ENCODE measurements at regions not wholly inside any gene's neighbourhood (a gene's known extent, or its start where the extent isn't known, plus 50 kb on each side); places are given as distances from the start of the nearest gene placed in this dataset.
"Not testable (repeated sequence)": the region's sequence is repeated elsewhere in the genome, so short reads cannot be mapped to it uniquely, and the experiment has no call there.

DNA sequence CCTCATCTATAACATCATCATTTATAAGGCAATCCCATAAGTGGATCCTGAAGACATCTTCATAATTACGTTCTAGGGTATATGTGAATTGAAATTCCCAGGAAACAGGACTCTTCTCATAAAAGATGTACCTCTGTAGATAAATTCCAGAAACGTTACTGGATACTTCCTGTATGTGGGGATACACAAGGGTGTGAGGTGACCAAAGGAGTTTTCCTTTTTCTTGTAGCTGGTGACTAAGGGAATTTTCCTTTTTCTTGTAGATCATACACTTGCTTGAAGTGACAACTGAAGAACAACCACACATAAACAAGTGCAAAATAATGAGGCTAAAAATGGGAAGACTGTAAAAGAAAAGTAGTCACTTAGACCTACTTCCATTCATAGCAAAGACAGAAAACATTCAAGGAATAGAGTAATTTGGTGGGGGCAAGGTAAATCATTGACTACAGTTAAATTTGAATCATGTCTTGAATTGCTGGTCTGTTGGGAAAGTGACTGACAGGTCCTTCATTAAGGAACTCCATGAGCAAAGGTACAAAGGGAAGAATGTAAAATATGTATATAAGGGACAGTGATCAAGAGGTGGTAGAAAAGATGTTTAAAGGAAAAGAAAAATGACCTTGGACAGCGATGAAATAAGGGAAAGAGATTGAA is 53.2 kb upstream of the UBE2E3 start:
- no peak for DNase-seq (ENCODE audit: low read depth)

DNA sequence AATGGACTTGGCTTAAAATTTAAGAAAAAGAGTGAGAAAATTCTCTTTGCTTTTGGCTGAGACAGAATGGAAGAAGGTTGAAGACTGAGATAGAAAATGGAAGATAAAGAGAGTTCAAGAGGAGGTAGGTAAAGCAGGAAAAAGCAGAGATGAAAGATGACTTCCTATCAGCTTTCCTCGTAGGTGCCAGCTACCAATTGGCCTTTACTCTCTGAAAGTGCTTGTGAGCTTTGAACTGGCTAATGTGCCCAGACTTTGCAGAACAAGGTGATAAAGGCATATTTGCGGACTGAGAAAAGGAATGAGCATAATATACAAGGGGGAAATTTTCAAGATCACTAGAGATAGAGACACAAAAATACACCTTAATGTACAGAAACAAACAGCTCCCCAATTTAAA is 54.7 kb upstream of the UBE2E3 start:
- no peak for DNase-seq (ENCODE audit: low read depth)

- DNase-seq (ENCODE audit: low read depth): no peak
Measured at GRCh38 chr2:180924063-180924462, 56.3 kb upstream of the UBE2E3 start.

DNA sequence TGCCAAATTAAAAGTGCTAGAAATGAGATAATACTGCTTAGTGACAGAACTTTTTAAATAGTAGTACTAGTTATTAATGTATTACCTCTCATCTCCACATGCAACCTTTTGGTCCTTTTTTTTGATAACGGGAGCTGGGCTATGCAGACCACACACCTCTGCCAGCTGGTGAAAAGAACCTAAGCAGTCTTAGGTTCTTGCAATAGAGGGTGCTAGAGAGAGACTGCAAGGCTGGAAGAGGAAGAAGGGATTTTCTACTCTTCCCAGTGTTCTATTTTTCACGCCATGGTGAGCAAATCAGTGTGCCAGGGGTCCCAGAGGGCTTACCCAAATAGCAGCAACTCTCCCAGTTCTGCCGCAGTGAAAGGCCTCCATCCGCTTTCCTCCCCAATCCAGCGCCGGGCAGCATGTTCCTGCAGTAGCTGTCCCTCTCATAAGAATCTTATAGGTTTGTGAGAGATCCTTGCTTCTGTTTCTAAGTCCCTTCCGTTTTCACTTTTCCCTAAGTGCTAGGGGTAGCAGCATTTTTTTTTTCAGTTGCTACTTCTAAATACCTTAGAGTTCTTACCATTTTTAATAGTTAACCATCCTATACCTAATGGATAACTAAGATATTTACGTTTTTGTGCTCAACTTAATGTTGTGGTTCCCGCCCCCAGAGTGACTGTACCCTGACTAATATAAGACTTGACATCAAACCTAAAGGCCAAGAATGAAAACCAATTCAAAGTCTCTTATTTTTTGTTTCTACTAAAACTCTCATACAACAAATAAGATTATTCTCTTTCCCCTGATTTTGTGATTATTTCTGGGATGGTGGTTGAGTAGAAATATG is 69.4 kb upstream of the UBE2E3 start:
- no peak for DNase-seq (ENCODE audit: low read depth)

- no peak for DNase-seq (ENCODE audit: low read depth)
Measured at GRCh38 chr2:180907731-180908130, 72.7 kb upstream of the UBE2E3 start.

GRCh38 chr2:180905461-180905860 is 74.9 kb upstream of the UBE2E3 start:
- no peak for DNase-seq (ENCODE audit: low read depth)

DNA sequence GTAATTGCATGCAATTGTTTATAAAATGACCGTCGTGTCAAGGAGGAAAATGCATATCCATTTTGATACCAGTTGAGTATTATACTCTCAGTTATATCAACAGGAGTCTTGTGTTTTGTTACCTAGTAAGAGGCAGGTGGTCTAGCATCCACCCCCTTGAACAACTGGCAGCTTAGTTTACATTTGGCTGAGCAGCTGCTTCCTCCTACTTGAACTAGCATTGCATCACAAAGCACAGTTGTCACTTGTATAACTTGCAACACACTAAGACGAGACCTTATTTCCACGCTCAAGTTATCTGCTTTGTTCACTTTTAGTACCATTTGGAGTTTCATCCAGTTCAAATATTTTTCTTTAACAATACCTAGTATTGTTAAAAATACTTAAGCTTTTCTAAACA is 75.4 kb upstream of the UBE2E3 start:
- DNase-seq (ENCODE audit: low read depth): no peak

DNA sequence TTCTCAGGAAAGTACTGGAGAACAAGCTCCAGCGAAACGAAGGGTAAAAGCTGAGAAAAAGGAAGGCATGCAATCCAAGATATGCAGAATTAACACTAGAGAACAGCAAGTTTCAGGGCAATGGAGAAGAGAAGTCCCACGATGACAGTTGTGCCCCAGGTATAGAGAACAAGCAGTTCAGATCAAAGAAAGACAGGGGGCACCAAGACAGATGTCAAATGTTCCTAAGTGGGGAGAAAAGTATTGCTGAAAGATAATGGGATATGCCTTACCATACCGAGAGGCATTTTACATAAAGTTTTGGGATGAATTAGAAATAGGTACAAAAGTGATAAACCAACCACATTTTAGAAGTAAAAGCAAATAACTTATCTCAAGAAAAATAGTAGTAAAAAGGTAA is 79.1 kb upstream of the UBE2E3 start:
- DNase-seq (ENCODE audit: low read depth): no peak

GRCh38 chr2:180893752-180894151 is 86.7 kb upstream of the UBE2E3 start:
- no peak for DNase-seq (ENCODE audit: low read depth)

DNA sequence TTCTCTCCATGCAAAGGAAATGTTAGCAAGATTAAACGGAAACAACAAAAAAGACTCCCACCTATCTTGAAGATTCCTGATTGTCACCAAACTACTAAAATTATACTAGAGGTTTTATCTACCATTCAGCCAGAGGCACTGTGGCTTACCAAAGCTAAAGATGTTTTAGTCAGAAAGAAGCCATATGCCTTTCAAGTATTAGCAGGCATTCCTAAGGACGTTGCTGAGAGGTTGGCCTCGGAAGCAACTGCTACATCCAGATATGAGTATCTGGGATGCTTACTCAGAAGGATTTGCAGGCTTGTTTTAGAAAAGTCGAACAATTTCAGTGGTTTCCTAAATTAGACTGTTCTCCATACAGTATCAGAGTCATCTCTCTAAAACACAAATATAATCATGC is 88.3 kb upstream of the UBE2E3 start:
- no peak for DNase-seq (ENCODE audit: low read depth)

DNA sequence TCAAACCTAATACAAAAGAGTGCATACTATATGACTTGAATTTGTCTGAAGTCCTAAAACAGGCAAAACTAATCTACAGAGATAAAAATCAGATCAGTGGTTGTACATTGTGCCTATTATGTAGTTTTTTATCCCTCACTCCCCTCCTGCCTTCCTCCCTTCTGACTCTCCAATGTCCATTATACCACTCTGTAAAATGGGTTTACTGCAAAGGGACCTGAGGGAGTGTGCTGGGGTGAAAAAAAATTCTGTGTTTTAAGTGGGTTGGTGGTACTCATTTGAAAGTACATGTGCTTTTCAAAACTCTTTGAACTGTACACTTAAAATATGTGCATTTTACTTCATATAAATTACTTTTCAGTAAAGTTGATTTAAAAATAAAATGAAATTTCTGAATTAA is 89.0 kb upstream of the UBE2E3 start:
- no peak for DNase-seq (ENCODE audit: low read depth)

DNA sequence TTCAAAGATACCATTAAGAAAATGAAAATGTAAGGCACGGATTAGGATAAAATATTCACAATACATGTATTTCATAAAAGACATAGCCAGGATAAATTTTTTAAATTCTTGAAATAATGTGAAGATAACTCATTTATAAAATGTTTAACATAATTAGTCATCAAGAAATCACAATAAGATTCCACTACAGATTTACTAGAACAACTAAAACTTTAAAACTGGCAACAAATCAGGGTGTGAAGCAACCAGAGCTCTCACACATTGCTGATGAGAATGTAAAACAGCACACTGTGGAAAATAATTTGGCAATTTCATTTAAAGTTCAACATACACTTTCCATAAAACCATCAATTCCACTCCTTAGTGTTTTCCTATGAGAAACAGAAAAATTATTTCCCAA is 89.6 kb upstream of the UBE2E3 start:
- no peak for DNase-seq (ENCODE audit: low read depth)

- DNase-seq (ENCODE audit: low read depth): no peak
Measured at GRCh38 chr2:180882959-180883358, 97.4 kb upstream of the UBE2E3 start.

DNA sequence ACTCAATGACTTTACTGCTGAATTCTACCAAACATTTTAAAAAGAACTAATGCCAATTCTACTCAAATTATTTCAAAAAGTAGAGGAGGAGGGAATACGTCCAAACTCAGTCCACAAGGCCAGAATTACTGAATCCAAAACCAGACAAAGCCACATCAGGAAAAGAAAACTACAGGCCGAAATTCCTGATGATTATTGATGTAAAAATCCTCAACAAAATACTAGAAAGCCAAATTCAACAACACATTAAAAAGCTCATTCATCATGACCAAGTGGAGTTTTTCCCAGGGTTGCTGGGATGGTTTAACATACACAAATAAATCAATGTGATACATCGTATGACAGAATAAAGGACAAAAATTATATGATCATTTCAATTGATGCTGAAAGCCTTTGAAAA is 103.9 kb upstream of the UBE2E3 start:
- no peak for DNase-seq (ENCODE audit: low read depth)

DNA sequence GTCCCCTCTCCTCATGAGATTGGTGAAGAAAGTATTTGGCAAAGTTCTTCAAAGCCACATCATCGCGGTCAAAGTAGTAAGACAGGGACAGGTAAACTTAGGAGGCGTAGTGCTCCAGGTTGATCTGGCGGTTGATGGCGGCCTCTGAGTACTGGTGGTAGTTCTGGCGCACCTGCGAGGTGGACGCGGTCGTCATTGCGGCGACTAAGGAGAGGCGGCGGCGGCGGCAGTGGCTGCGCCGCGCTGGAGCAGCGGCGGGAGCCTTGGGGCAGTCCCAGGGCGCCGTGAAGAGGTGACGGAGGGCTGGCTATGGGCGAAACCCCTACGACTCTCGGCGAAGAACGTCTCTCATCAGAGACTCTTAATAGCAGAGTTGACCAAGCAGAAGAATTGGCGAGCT is 107.2 kb upstream of the UBE2E3 start:
- no peak for DNase-seq (ENCODE audit: low read depth)

DNA sequence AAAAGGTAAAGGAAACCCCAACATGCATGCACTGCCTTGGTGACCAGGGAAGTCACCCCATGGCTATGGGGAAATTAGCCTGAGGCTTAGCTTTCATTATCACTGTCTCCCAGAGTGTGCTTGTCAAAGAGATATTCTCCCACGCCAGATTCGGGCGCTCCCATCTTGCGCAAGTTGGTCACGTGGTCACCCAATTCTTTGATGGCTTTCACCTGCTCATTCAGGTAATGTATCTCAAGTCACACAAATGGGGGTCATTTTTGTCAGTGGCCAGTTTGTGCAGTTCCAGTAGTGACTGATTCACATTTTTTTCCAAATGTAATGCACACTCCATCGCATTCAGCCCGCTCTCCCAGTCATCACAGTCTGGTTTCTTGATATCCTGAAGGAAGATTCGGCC is 107.6 kb upstream of the UBE2E3 start:
- DNase-seq (ENCODE audit: low read depth): not testable (repeated sequence)

DNA sequence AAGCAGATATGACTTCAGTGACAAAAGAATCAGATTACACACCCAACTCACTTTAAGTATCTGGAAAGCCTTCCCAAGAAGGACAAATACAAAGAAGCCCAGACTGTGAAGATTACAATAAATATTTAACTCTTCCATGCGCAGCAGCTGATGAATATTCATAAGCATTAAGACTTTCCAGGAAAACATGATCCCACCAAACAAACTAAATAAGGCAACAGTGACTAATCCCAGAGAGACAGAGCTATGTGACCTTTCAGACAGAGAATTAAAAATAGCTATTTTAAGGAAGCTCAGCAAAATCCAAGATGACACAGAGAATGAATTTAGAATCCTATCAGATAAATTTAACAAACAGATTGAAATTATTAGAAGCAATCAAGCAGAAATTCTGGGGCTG is 108.2 kb upstream of the UBE2E3 start:
- DNase-seq (ENCODE audit: low read depth): no peak

DNA sequence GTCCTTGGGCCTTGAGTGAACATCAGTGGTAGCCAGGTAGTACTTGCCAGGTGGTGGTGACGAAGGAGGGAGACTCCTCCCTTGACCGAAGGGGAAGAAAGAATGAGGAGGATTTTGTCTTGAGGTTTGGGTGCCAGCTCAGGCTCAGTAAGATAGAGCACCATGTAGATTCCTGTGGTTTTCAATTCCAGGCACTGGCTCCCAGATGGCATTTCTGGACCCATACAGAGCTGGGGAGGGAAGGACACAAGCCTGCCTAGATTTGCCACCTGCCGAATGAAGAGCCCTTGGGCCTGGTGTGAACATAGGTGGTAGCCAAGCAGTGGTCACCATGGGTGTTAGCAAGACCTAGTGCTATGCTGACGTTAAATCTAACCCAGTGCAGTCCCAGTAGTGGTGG is 108.8 kb upstream of the UBE2E3 start:
- DNase-seq (ENCODE audit: low read depth): no peak

DNA sequence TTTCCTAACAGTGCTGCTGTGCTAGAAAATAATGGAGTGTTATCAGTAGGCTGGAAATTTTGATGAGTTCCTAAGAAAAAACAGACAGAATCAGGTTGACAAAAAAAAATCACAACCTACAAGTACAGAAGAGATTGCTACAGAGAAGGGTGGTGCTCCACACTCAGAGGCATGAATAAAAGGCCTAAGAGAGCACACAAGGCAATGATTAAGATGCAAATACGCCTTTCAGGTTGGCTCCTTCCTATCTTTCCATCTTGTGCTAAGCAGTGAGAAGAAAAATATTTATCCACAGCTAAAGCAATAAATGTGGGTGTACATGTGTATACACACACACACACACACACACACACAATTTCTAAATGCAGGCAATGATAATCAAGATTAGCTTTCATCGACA is 130.6 kb upstream of the UBE2E3 start:
- DNase-seq (ENCODE audit: low read depth): no peak

GRCh38 chr2:180848393-180848792 is 132.0 kb upstream of the UBE2E3 start:
- DNase-seq (ENCODE audit: low read depth): no peak

DNA sequence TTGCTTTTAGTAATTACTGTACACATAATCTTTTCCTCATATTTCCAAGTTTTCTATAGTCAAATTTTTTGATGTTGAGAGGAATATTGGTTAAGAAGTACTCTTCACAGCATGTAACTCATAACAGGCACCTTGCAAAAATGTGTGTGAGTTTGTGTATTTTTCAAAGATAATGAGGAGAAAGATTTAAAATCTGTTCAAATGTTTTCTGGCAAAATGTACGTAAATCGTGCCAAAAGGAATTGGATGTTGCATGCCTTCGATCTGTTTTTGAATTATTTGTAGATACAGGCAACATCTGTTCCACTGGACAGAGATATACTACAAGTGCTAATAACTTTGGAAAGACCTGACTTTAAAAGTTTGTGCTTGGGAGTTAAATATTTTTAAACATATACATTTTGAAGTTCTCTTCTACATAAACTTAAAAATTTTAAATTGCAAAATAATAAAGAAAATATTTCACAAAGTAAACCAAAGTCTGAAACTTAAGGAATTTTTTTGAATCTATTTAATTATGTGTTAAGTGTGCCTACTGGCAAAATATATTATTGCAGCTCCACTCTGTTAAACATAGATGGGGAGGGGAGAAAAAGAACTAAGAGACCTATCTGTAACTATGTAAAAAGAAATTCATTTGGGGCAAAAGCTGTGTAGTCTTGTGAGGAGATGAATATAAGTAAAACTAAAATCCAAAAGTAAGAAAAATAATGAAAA is 133.5 kb upstream of the UBE2E3 start:
- no peak for DNase-seq (ENCODE audit: low read depth)

DNA sequence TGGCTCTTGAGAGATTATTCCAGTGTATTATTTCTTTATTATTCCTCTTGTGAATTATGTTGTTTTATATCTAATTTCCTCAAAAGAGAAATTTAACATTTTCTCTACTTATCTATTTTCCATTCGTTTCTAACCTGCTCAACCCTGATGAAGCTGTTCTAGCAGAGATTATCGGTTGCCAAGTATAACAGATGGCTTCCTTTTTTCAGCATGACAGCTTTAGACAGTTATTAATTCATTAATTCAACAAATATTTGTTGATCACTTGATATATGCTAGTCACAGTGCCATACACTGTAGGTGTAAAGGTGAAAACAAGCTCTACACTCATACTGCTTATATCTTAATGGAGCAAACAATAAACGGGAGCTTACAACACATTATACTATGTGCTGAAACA is 137.9 kb upstream of the UBE2E3 start:
- no peak for DNase-seq (ENCODE audit: low read depth)

DNA sequence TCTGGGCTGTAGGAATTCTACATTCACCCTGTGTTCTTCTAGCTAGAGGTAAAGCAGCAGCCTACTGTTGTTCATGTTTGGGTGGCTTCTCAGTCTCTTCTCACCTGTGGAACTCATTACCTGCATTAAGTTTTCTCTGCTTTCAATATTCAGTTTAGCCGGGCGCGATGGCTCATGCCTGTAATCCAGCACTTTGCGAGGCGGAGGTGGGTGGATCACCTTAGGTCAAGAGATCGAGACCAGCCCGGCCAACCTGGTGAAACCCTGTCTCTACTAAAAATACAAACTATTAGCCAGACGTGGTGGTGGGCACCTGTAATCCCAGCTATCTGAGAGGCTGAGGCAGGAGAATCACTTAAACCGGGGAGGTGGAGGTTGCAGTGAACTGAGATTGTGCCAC is 139.8 kb upstream of the UBE2E3 start:
- no peak for DNase-seq (ENCODE audit: low read depth)

Data from CMK (cell line).